ENCODE measurements at regions not wholly inside any gene's neighbourhood (a gene's known extent, or its start where the extent isn't known, plus 50 kb on each side); places are given as distances from the start of the nearest gene placed in this dataset.
"Not testable (repeated sequence)": the region's sequence is repeated elsewhere in the genome, so short reads cannot be mapped to it uniquely, and the experiment has no call there.

DNA sequence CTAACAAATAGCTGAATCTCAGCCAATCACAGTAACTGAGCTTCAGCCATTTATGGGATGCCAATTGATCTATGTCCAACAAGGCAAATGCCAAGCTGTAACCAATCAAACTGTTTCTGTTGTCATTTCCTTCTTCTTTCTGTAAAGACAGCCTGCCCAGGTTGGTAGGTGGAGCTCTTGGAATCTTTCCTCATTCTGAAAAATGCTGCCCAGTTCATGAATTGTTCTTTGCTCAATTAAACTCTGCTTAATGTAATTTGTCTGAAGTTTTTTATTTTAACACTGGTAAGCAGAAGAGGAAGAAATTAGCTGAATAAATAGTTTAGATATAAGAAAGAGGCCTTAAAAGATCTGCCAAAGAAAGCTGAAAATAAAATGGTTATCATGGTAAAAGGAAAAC lies 1235.6 kb downstream of the EFNA5 start:
- intact Hi-C loops (cut with micrococcal nuclease): no loop called here
- Mint-ChIP-seq H3K4me3 (no peak overlapping the region), H3K9me3 (ENCODE audit: insufficient read depth) (no peaks in the 10 kb centered on the region), H3K4me1 (no peaks in the 10 kb centered on the region), H3K27me3 (no peaks in the 10 kb centered on the region), H3K27ac (no peak overlapping the region)
- Histone ChIP-seq H3K79me2 (ENCODE audit: control insufficient read depth, insufficient read depth, low read length) (no peaks in the 10 kb centered on the region), H2AFZ (ENCODE audit: insufficient read depth, low read depth, low read length, poor library complexity, severe bottlenecking) (no peak overlapping the region), H3K4me3 (ENCODE audit: control extremely low read depth in 1 of 5, extremely low read depth in 1 of 5, insufficient read depth in 1 of 5, low read depth in 2 of 5, low read length in 4 of 5) (no peak overlapping the region), H3K27me3 (replicated peaks in 1 of 4; ENCODE audit: control extremely low read depth in 1 of 4, control insufficient read depth in 3 of 4, insufficient read depth in 4 of 4, low read length in 3 of 4) (no peaks in the 10 kb centered on the region), H4K20me1 (ENCODE audit: control insufficient read depth, insufficient read depth, low read length, poor library complexity, severe bottlenecking) (no peaks in the 10 kb centered on the region), H3K36me3 (replicated peaks in 1 of 2; ENCODE audit: control extremely low read depth in 1 of 2, control insufficient read depth in 1 of 2, extremely low read depth in 1 of 2, insufficient read depth in 2 of 2, low read length in 1 of 2) (no peaks in the 10 kb centered on the region), H3K9ac (ENCODE audit: low read length) (no peak overlapping the region), H3K4me2 (replicated peaks; ENCODE audit: low read depth, low read length, poor library complexity, severe bottlenecking) (no peak overlapping the region), H3K9me3 (ENCODE audit: control extremely low read depth in 1 of 3, control insufficient read depth in 2 of 3, insufficient read depth in 1 of 3, low read length in 2 of 3) (peaks cover 0 to 3% (median 0%) of the 10 kb centered on the region in 3 donors), H3K4me1 (ENCODE audit: control insufficient read depth in 2 of 2, insufficient read depth in 2 of 2, low read length in 2 of 2) (no peaks in the 10 kb centered on the region), H3K27ac (ENCODE audit: low read length in 2 of 2) (no peak overlapping the region)
- TF ChIP-seq EZH2 (IDR thresholded peaks at IDR 0.05; ENCODE audit: borderline replicate concordance, insufficient read depth, low read depth, low read length, poor library complexity, severe bottlenecking): no peak
- TF ChIP-seq, protein P1, sequence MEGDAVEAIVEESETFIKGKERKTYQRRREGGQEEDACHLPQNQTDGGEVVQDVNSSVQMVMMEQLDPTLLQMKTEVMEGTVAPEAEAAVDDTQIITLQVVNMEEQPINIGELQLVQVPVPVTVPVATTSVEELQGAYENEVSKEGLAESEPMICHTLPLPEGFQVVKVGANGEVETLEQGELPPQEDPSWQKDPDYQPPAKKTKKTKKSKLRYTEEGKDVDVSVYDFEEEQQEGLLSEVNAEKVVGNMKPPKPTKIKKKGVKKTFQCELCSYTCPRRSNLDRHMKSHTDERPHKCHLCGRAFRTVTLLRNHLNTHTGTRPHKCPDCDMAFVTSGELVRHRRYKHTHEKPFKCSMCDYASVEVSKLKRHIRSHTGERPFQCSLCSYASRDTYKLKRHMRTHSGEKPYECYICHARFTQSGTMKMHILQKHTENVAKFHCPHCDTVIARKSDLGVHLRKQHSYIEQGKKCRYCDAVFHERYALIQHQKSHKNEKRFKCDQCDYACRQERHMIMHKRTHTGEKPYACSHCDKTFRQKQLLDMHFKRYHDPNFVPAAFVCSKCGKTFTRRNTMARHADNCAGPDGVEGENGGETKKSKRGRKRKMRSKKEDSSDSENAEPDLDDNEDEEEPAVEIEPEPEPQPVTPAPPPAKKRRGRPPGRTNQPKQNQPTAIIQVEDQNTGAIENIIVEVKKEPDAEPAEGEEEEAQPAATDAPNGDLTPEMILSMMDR (IDR thresholded peaks at IDR 0.05): no peak
- POLR2A ChIA-PET: no interaction called here
- ATAC-seq (ENCODE audit: low read depth): no peak
- no peak for DNase-seq
- CTCF ChIA-PET: no interaction called here

DNA sequence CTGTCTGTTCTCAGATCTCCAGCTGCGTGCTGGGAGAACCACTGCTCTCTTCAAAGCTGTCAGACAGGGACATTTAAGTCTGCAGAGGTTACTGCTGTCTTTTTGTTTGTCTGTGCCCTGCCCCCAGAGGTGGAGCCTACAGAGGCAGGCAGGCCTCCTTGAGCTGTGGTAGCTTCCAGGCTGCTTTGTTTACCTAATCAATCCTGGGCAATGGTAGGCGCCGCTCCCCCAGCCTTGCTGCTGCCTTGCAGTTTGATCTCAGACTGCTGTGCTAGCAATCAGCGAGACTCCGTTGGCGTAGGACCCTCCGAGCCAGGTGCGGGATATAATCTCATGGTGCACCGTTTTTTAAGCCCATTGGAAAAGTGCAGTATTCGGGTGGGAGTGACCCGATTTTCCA lies 1240.0 kb downstream of the EFNA5 start:
- intact Hi-C loops (cut with micrococcal nuclease); CTCF ChIA-PET: not testable (repeated sequence)

More for the DNA sequence above, 1240.0 kb downstream of the EFNA5 start:
- WGBS (ENCODE audit: insufficient coverage): 92% methylated on average over 10 of the region's 11 CpGs
- DNase-seq; POLR2A ChIA-PET; H3K79me2 ChIP-seq (ENCODE audit: control insufficient read depth, insufficient read depth, low read length); H3K27me3 Mint-ChIP-seq; H3K9me3 ChIP-seq (ENCODE audit: control extremely low read depth in 1 of 3, control insufficient read depth in 2 of 3, insufficient read depth in 1 of 3, low read length in 2 of 3); H3K4me1 ChIP-seq (ENCODE audit: control insufficient read depth in 2 of 2, insufficient read depth in 2 of 2, low read length in 2 of 2); H2AFZ ChIP-seq (ENCODE audit: insufficient read depth, low read depth, low read length, poor library complexity, severe bottlenecking); H3K4me1 Mint-ChIP-seq; H3K4me2 ChIP-seq (replicated peaks; ENCODE audit: low read depth, low read length, poor library complexity, severe bottlenecking); H3K27ac ChIP-seq (ENCODE audit: low read length in 2 of 2); H3K36me3 ChIP-seq (replicated peaks in 1 of 2; ENCODE audit: control extremely low read depth in 1 of 2, control insufficient read depth in 1 of 2, extremely low read depth in 1 of 2, insufficient read depth in 2 of 2, low read length in 1 of 2); H3K27me3 ChIP-seq (replicated peaks in 1 of 4; ENCODE audit: control extremely low read depth in 1 of 4, control insufficient read depth in 3 of 4, insufficient read depth in 4 of 4, low read length in 3 of 4); H3K4me3 Mint-ChIP-seq; ATAC-seq (ENCODE audit: low read depth); H3K9ac ChIP-seq (ENCODE audit: low read length); H3K9me3 Mint-ChIP-seq (ENCODE audit: insufficient read depth); H3K4me3 ChIP-seq (ENCODE audit: control extremely low read depth in 1 of 5, extremely low read depth in 1 of 5, insufficient read depth in 1 of 5, low read depth in 2 of 5, low read length in 4 of 5); H4K20me1 ChIP-seq (ENCODE audit: control insufficient read depth, insufficient read depth, low read length, poor library complexity, severe bottlenecking); H3K27ac Mint-ChIP-seq: not testable (repeated sequence)
